ENCODE measurements at regions not wholly inside any gene's neighbourhood (a gene's known extent, or its start where the extent isn't known, plus 50 kb on each side); places are given as distances from the start of the nearest gene placed in this dataset.

DNA sequence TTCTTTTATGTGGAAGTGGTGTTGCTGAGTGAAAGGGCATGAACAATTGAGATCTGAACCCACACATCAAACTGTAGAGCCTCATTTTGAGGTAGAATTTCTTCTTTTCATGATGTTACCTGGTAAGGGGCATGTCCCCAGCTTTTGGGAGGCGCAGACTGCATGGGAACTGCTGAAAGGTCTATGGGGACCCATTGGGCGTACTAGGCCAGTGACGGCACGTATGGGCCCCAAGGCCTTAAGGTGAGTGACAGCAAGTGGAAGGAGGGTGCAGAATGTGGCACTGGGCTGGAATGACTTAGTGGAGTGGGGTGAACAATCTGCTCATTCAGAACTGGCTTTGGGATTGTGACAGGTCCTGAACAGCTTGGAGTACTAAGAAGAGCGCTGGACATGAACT lies 123.6 kb upstream of the RGMA start (continued):
- TF ChIP-seq, protein P1, sequence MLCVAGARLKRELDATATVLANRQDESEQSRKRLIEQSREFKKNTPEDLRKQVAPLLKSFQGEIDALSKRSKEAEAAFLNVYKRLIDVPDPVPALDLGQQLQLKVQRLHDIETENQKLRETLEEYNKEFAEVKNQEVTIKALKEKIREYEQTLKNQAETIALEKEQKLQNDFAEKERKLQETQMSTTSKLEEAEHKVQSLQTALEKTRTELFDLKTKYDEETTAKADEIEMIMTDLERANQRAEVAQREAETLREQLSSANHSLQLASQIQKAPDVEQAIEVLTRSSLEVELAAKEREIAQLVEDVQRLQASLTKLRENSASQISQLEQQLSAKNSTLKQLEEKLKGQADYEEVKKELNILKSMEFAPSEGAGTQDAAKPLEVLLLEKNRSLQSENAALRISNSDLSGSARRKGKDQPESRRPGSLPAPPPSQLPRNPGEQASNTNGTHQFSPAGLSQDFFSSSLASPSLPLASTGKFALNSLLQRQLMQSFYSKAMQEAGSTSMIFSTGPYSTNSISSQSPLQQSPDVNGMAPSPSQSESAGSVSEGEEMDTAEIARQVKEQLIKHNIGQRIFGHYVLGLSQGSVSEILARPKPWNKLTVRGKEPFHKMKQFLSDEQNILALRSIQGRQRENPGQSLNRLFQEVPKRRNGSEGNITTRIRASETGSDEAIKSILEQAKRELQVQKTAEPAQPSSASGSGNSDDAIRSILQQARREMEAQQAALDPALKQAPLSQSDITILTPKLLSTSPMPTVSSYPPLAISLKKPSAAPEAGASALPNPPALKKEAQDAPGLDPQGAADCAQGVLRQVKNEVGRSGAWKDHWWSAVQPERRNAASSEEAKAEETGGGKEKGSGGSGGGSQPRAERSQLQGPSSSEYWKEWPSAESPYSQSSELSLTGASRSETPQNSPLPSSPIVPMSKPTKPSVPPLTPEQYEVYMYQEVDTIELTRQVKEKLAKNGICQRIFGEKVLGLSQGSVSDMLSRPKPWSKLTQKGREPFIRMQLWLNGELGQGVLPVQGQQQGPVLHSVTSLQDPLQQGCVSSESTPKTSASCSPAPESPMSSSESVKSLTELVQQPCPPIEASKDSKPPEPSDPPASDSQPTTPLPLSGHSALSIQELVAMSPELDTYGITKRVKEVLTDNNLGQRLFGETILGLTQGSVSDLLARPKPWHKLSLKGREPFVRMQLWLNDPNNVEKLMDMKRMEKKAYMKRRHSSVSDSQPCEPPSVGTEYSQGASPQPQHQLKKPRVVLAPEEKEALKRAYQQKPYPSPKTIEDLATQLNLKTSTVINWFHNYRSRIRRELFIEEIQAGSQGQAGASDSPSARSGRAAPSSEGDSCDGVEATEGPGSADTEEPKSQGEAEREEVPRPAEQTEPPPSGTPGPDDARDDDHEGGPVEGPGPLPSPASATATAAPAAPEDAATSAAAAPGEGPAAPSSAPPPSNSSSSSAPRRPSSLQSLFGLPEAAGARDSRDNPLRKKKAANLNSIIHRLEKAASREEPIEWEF (IDR thresholded peaks at IDR 0.05; ENCODE audit: insufficient replicate concordance, low read depth, low read length) = no peak
- TF ChIP-seq, protein P2, sequence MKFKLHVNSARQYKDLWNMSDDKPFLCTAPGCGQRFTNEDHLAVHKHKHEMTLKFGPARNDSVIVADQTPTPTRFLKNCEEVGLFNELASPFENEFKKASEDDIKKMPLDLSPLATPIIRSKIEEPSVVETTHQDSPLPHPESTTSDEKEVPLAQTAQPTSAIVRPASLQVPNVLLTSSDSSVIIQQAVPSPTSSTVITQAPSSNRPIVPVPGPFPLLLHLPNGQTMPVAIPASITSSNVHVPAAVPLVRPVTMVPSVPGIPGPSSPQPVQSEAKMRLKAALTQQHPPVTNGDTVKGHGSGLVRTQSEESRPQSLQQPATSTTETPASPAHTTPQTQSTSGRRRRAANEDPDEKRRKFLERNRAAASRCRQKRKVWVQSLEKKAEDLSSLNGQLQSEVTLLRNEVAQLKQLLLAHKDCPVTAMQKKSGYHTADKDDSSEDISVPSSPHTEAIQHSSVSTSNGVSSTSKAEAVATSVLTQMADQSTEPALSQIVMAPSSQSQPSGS (IDR thresholded peaks at IDR 0.05; ENCODE audit: low read length) = no peak
- TF ChIP-seq HDAC2 (IDR thresholded peaks at IDR 0.05) (no peak), SP1 (IDR thresholded peaks at IDR 0.05; ENCODE audit: low read depth, low read length) (no peak), TARDBP (IDR thresholded peaks at IDR 0.05; ENCODE audit: borderline replicate concordance) (no peak)

DNA sequence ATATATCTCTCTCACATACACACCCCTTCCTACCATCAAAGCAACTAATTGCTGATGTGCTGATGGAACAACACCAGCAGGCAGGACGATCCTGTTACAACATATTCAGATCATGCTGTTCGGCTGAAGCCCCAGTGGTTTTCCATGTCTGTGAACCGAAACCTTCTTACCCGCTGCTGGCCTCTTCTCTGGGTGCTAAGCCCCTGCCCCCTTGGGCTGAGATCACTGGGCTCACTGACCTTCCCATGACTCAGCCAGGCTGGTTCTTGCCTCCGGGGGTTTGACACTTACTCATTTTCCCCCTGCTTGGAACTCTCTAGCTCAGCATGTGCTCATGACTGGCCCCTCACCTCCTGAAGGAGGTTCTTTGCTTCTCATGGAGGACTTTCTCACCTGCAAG lies 122.0 kb upstream of the RGMA start:
- RAD21 ChIA-PET (ENCODE audit: unreplicated experiment) = no interaction called here
- Histone ChIP-seq H3K4me2 (ENCODE audit: control insufficient read depth, insufficient read depth) (no peak overlapping the region), H3K79me2 (ENCODE audit: control insufficient read depth, insufficient read depth, low read length) (no peaks in the 10 kb centered on the region), H3K27me3 (replicated peaks in 1 of 2; ENCODE audit: control insufficient read depth in 2 of 2, insufficient read depth in 2 of 2, low read length in 1 of 2) (no peaks in the 10 kb centered on the region), H3K27ac (ENCODE audit: control insufficient read depth, insufficient read depth) (no peak overlapping the region), H3K9me3 (replicated peaks; ENCODE audit: control insufficient read depth, insufficient read depth, low read length) (no peaks in the 10 kb centered on the region), H3K9ac (ENCODE audit: control insufficient read depth, insufficient read depth, low read length) (no peak overlapping the region), H2AFZ (ENCODE audit: control insufficient read depth, low read depth, low read length) (no peak overlapping the region), H3K4me3 (no peak overlapping the region), H3K36me3 (ENCODE audit: control insufficient read depth in 2 of 2, insufficient read depth in 2 of 2, low read length in 1 of 2) (no peaks in the 10 kb centered on the region), H4K20me1 (ENCODE audit: control insufficient read depth, insufficient read depth) (no peaks in the 10 kb centered on the region), H3K4me1 (ENCODE audit: control insufficient read depth, insufficient read depth, low read length) (no peaks in the 10 kb centered on the region)
- FAIRE-seq (no peak), ATAC-seq (no peak), DNase-seq (ENCODE audit: low read depth, low spot score) (no peak)
- intact Hi-C loops (cut with micrococcal nuclease; ENCODE audit: unreplicated experiment) = loop anchor here (10.0 kb wide), 1 partner anchor 116 kb away; no protein-coding TSS in a partner anchor
- CTCF ChIA-PET = no interaction called here
- SMC1A ChIA-PET (ENCODE audit: uncharacterized antibody, unreplicated experiment) = no interaction called here
- POLR2A ChIA-PET = no interaction called here
- WGBS (ENCODE audit: insufficient coverage, insufficient replicate concordance, low lambda C conversion rate, missing lambda C conversion rate) = 9% methylated on average over 5 of the region's 5 CpGs
- no TSS peak for BruUV-seq (replicated peaks)
- in situ Hi-C loops (cut with MboI) = no loop called here
- TF ChIP-seq EZH2 (IDR thresholded peaks at IDR 0.05; ENCODE audit: borderline replicate concordance, control insufficient read depth, low read depth, low read length) (no peak), RAD51 (IDR thresholded peaks at IDR 0.05) (no peak), ESRRA (IDR thresholded peaks at IDR 0.05; ENCODE audit: low read length) (no peak)
- TF ChIP-seq, protein P3, sequence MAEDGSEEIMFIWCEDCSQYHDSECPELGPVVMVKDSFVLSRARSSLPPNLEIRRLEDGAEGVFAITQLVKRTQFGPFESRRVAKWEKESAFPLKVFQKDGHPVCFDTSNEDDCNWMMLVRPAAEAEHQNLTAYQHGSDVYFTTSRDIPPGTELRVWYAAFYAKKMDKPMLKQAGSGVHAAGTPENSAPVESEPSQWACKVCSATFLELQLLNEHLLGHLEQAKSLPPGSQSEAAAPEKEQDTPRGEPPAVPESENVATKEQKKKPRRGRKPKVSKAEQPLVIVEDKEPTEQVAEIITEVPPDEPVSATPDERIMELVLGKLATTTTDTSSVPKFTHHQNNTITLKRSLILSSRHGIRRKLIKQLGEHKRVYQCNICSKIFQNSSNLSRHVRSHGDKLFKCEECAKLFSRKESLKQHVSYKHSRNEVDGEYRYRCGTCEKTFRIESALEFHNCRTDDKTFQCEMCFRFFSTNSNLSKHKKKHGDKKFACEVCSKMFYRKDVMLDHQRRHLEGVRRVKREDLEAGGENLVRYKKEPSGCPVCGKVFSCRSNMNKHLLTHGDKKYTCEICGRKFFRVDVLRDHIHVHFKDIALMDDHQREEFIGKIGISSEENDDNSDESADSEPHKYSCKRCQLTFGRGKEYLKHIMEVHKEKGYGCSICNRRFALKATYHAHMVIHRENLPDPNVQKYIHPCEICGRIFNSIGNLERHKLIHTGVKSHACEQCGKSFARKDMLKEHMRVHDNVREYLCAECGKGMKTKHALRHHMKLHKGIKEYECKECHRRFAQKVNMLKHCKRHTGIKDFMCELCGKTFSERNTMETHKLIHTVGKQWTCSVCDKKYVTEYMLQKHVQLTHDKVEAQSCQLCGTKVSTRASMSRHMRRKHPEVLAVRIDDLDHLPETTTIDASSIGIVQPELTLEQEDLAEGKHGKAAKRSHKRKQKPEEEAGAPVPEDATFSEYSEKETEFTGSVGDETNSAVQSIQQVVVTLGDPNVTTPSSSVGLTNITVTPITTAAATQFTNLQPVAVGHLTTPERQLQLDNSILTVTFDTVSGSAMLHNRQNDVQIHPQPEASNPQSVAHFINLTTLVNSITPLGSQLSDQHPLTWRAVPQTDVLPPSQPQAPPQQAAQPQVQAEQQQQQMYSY (CRISPR knock-in tag; IDR thresholded peaks at IDR 0.05) = no peak
- TF ChIP-seq, protein P4, sequence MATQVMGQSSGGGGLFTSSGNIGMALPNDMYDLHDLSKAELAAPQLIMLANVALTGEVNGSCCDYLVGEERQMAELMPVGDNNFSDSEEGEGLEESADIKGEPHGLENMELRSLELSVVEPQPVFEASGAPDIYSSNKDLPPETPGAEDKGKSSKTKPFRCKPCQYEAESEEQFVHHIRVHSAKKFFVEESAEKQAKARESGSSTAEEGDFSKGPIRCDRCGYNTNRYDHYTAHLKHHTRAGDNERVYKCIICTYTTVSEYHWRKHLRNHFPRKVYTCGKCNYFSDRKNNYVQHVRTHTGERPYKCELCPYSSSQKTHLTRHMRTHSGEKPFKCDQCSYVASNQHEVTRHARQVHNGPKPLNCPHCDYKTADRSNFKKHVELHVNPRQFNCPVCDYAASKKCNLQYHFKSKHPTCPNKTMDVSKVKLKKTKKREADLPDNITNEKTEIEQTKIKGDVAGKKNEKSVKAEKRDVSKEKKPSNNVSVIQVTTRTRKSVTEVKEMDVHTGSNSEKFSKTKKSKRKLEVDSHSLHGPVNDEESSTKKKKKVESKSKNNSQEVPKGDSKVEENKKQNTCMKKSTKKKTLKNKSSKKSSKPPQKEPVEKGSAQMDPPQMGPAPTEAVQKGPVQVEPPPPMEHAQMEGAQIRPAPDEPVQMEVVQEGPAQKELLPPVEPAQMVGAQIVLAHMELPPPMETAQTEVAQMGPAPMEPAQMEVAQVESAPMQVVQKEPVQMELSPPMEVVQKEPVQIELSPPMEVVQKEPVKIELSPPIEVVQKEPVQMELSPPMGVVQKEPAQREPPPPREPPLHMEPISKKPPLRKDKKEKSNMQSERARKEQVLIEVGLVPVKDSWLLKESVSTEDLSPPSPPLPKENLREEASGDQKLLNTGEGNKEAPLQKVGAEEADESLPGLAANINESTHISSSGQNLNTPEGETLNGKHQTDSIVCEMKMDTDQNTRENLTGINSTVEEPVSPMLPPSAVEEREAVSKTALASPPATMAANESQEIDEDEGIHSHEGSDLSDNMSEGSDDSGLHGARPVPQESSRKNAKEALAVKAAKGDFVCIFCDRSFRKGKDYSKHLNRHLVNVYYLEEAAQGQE (IDR thresholded peaks at IDR 0.05; ENCODE audit: low read depth, low read length) = no peak

Measured in GM12878 (cell line).